ENCODE measurements at regions not wholly inside any gene's neighbourhood (a gene's known extent, or its start where the extent isn't known, plus 50 kb on each side); places are given as distances from the start of the nearest gene placed in this dataset.

DNA sequence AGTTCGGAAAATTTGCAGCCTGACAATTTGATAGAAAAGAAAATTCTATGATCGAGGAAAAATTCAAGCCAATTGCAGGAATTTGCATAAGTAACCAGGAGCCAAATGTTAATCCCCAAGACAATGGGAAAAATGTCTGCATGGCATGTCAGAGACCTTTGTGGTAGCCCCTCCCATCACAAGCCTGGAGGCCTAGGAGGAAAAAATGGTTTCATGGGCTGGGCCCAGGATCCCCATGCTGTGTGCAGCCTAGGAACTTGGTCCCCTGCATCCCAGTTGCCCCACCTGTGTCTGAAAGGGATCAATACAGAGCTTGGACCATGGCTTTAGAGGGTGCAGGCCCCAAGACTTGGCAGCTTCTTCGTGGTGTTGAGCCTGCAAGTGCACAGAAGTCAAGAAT, 1847.9 kb upstream of the ACO1 start (continued):
- TF ChIP-seq, protein P1, sequence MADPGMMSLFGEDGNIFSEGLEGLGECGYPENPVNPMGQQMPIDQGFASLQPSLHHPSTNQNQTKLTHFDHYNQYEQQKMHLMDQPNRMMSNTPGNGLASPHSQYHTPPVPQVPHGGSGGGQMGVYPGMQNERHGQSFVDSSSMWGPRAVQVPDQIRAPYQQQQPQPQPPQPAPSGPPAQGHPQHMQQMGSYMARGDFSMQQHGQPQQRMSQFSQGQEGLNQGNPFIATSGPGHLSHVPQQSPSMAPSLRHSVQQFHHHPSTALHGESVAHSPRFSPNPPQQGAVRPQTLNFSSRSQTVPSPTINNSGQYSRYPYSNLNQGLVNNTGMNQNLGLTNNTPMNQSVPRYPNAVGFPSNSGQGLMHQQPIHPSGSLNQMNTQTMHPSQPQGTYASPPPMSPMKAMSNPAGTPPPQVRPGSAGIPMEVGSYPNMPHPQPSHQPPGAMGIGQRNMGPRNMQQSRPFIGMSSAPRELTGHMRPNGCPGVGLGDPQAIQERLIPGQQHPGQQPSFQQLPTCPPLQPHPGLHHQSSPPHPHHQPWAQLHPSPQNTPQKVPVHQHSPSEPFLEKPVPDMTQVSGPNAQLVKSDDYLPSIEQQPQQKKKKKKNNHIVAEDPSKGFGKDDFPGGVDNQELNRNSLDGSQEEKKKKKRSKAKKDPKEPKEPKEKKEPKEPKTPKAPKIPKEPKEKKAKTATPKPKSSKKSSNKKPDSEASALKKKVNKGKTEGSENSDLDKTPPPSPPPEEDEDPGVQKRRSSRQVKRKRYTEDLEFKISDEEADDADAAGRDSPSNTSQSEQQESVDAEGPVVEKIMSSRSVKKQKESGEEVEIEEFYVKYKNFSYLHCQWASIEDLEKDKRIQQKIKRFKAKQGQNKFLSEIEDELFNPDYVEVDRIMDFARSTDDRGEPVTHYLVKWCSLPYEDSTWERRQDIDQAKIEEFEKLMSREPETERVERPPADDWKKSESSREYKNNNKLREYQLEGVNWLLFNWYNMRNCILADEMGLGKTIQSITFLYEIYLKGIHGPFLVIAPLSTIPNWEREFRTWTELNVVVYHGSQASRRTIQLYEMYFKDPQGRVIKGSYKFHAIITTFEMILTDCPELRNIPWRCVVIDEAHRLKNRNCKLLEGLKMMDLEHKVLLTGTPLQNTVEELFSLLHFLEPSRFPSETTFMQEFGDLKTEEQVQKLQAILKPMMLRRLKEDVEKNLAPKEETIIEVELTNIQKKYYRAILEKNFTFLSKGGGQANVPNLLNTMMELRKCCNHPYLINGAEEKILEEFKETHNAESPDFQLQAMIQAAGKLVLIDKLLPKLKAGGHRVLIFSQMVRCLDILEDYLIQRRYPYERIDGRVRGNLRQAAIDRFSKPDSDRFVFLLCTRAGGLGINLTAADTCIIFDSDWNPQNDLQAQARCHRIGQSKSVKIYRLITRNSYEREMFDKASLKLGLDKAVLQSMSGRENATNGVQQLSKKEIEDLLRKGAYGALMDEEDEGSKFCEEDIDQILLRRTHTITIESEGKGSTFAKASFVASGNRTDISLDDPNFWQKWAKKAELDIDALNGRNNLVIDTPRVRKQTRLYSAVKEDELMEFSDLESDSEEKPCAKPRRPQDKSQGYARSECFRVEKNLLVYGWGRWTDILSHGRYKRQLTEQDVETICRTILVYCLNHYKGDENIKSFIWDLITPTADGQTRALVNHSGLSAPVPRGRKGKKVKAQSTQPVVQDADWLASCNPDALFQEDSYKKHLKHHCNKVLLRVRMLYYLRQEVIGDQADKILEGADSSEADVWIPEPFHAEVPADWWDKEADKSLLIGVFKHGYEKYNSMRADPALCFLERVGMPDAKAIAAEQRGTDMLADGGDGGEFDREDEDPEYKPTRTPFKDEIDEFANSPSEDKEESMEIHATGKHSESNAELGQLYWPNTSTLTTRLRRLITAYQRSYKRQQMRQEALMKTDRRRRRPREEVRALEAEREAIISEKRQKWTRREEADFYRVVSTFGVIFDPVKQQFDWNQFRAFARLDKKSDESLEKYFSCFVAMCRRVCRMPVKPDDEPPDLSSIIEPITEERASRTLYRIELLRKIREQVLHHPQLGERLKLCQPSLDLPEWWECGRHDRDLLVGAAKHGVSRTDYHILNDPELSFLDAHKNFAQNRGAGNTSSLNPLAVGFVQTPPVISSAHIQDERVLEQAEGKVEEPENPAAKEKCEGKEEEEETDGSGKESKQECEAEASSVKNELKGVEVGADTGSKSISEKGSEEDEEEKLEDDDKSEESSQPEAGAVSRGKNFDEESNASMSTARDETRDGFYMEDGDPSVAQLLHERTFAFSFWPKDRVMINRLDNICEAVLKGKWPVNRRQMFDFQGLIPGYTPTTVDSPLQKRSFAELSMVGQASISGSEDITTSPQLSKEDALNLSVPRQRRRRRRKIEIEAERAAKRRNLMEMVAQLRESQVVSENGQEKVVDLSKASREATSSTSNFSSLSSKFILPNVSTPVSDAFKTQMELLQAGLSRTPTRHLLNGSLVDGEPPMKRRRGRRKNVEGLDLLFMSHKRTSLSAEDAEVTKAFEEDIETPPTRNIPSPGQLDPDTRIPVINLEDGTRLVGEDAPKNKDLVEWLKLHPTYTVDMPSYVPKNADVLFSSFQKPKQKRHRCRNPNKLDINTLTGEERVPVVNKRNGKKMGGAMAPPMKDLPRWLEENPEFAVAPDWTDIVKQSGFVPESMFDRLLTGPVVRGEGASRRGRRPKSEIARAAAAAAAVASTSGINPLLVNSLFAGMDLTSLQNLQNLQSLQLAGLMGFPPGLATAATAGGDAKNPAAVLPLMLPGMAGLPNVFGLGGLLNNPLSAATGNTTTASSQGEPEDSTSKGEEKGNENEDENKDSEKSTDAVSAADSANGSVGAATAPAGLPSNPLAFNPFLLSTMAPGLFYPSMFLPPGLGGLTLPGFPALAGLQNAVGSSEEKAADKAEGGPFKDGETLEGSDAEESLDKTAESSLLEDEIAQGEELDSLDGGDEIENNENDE (IDR thresholded peaks at IDR 0.05; ENCODE audit: insufficient replicate concordance, low read length), result no peak
- TF ChIP-seq BACH1 (IDR thresholded peaks at IDR 0.05; ENCODE audit: low read length), result no peak
- TF ChIP-seq KDM1A (IDR thresholded peaks at IDR 0.05; ENCODE audit: borderline replicate concordance, low read length), result no peak
